Left cardiac atrium (tissue), 4 donors: ENCODE measurements at regions not wholly inside any gene's neighbourhood (a gene's known extent, or its start where the extent isn't known, plus 50 kb on each side); places are given as distances from the start of the nearest gene placed in this dataset.

ENCODE experiments used
- ATAC-seq, 2 donors: fragments of 200-7000 bp; cut with Tn5 transposase; one replicate each; pipeline ENCODE4 v1.9.1; 2020; ENCODE audit warnings: mild to moderate bottlenecking in 2 of 2, moderate library complexity in 2 of 2
- DNase-seq: peaks from one replicate; pipeline ENCODE4 v3.0.0-alpha.2; 2020
- intact Hi-C, 2 donors: fragments of 100-400 bp; cut with DNase I; formaldehyde crosslinking; loops; one replicate each; pipeline versions ENCODE4 v1.14.1 to v1.15.1; 2022 to 2023
- donor health status: DM: no; HTN: yes; CAD: no.
- donor health status: DM: no; HTN: yes; CAD: no; lungs with severe emphysema.
- donor health status: DM: yes; HTN: yes; CAD: no.
- donor health status: Dilated cardiomyopathy.

GRCh38 chr5:35337340-35338156 is 107.3 kb upstream of the PRLR start:
- ATAC-seq: no peak

GRCh38 chr5:35336230-35336629 is 105.9 kb upstream of the PRLR start:
- DNase-seq (no peak), ATAC-seq (no peak)
- intact Hi-C loops: no loop called here

More at GRCh38 chr5:35337340-35338156, 107.3 kb upstream of the PRLR start:
- intact Hi-C loops: no loop called here
- DNase-seq: no peak

GRCh38 chr5:35335752-35336151 is 105.5 kb upstream of the PRLR start:
- intact Hi-C loops: no loop called here
- ATAC-seq: no peak

GRCh38 chr5:35333366-35333765 is 103.1 kb upstream of the PRLR start:
- DNase-seq (no peak), ATAC-seq (no peak)
- intact Hi-C loops: no loop called here

More at GRCh38 chr5:35335752-35336151, 105.5 kb upstream of the PRLR start:
- no peak for DNase-seq

- intact Hi-C loops: no loop called here
- ATAC-seq (no peak), DNase-seq (no peak)
These were observed 102.0 kb upstream of the PRLR start for GRCh38 chr5:35331956-35332950.

GRCh38 chr5:35325836-35326235 is 95.5 kb upstream of the PRLR start:
- DNase-seq (no peak), ATAC-seq (no peak)
- intact Hi-C loops: no loop called here

- ATAC-seq (no peak), DNase-seq (no peak)
- intact Hi-C loops: no loop called here
These were observed 94.4 kb upstream of the PRLR start for GRCh38 chr5:35324679-35325078.

GRCh38 chr5:35324201-35324600 is 93.9 kb upstream of the PRLR start:
- DNase-seq (no peak), ATAC-seq (no peak)
- intact Hi-C loops: no loop called here

GRCh38 chr5:35320029-35320428 is 89.7 kb upstream of the PRLR start:
- intact Hi-C loops: no loop called here
- no peak for ATAC-seq
- no peak for DNase-seq

- peak in 1 of 2 donors; percentile 65 for ATAC-seq
- intact Hi-C loops: no loop called here
- DNase-seq: peak; percentile 63
These were observed 89.2 kb upstream of the PRLR start for GRCh38 chr5:35319333-35320002.

GRCh38 chr5:35317586-35317985 is 87.3 kb upstream of the PRLR start:
- intact Hi-C loops: no loop called here
- DNase-seq: no peak
- ATAC-seq: no peak

- intact Hi-C loops: no loop called here
- ATAC-seq: no peak
- DNase-seq: no peak
These were observed 86.5 kb upstream of the PRLR start for GRCh38 chr5:35316611-35317274.

- ATAC-seq (peak in 1 of 2 donors; percentile 38), DNase-seq (no peak)
- intact Hi-C loops: no loop called here
These were observed 83.0 kb upstream of the PRLR start for GRCh38 chr5:35313291-35313690.

- intact Hi-C loops: no loop called here
- ATAC-seq: no peak
- DNase-seq: no peak
These were observed 82.0 kb upstream of the PRLR start for GRCh38 chr5:35312267-35312666.

GRCh38 chr5:35309365-35310130 is 79.3 kb upstream of the PRLR start:
- DNase-seq: no peak
- ATAC-seq: no peak
- intact Hi-C loops: no loop called here

GRCh38 chr5:35308421-35308820 is 78.1 kb upstream of the PRLR start:
- intact Hi-C loops: no loop called here
- DNase-seq (no peak), ATAC-seq (no peak)

- intact Hi-C loops: no loop called here
- no peak for ATAC-seq
These were observed 76.6 kb upstream of the PRLR start for GRCh38 chr5:35306716-35307365.

More at GRCh38 chr5:35306716-35307365, 76.6 kb upstream of the PRLR start:
- DNase-seq: no peak
